Islet of Langerhans (tissue), 1 donor: ENCODE measurements at regions not wholly inside any gene's neighbourhood (a gene's known extent, or its start where the extent isn't known, plus 50 kb on each side); places are given as distances from the start of the nearest gene placed in this dataset.
A peak's percentile ranks its signal among the peaks of the same experiment; 100 is the strongest.
"Not testable (repeated sequence)": the region's sequence is repeated elsewhere in the genome, so short reads cannot be mapped to it uniquely, and the experiment has no call there.

Source experiments
- FAIRE-seq: peaks from one replicate; lab custom pipeline; 2011; peaks lifted over from hg19 to GRCh38; lab: Jason Lieb, UNC

DNA sequence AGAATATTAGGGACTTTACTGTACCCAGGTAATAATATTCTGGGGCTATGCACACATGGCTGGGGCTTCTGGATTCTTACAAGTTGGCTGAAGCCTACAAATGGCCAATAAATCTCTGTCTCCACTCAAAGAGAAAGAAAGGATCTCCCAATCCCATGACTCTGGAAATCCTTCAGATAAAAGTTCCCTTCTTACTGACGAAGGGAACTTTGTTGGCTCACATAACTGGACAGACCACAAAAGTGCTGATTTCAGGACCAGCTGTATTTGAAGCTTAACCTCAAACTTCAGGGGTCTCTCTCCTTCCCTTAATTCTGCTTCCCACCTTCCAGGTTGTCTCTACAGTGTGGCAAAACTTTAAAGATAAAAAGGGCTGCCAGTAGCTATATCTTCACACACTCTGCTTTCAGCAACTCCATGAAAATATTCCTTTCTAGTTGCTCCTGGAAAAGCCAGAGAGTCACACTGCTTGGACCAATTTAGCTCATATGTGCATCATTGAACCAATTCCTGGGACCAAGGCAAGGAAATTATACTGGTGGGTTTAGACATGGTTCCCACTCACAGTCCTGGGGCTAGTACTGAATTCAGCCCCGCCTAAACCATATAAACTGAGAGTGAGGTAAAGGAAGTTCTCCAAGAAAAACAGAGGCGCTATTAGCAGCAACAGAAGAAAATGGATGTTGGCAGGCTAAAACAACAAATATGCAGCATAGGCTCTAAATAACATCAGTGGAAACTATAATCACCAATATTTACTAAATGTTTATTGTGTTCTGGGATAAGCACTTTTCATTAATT, 290.0 kb upstream of the GADL1 start:
- FAIRE-seq: no peak

- no peak for FAIRE-seq
Observed at GRCh38 chr3:31185062-31185357, 290.5 kb upstream of the GADL1 start.

GRCh38 chr3:31186041-31186440, 291.6 kb upstream of the GADL1 start:
- no peak for FAIRE-seq

- no peak for FAIRE-seq
Observed at GRCh38 chr3:31187380-31187779, 292.9 kb upstream of the GADL1 start.

DNA sequence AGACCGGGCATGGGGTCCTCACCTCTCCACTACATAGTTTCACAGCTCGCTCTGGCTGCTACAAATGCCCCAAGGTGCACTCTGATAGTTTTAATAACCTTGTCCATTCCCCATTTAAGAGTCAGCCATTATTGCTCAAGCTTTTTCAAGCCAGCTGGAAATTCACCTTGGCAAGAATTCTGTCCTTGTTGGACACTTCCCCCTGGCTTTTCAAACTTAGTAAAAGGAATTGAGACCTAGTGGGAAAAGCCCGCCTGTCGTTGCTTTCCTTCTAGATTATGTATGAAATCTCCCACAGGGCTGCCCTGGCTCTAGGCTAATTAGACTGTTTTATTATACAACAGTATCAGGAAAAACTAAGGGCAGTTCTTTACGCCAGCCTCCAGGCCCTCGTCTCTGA, 293.7 kb upstream of the GADL1 start:
- no peak for FAIRE-seq

DNA sequence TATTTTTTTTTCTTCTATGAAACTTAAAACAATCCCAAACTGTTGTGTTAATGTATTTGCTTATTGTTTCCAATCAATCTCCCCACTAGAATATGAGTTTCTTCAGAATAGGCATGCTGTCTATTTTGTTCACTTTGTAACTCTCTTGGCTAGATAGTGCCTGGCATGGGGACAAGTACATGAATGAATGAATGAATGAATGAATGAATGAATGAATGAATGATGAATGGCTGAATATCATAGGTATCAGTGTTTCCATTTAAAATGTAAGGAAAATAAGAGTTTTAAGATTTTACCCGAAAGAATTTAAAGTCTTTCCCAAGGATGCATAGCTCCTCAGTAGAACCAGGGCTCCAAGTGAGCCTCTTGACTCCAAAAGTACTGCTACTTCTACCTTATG, 294.9 kb upstream of the GADL1 start:
- FAIRE-seq: no peak

GRCh38 chr3:31189971-31190370, 295.5 kb upstream of the GADL1 start:
- no peak for FAIRE-seq

- no peak for FAIRE-seq
Observed at GRCh38 chr3:31191354-31191753, 296.9 kb upstream of the GADL1 start.

GRCh38 chr3:31193429-31193828, 299.0 kb upstream of the GADL1 start:
- no peak for FAIRE-seq

- FAIRE-seq: no peak
Observed at GRCh38 chr3:31193871-31194270, 299.4 kb upstream of the GADL1 start.

DNA sequence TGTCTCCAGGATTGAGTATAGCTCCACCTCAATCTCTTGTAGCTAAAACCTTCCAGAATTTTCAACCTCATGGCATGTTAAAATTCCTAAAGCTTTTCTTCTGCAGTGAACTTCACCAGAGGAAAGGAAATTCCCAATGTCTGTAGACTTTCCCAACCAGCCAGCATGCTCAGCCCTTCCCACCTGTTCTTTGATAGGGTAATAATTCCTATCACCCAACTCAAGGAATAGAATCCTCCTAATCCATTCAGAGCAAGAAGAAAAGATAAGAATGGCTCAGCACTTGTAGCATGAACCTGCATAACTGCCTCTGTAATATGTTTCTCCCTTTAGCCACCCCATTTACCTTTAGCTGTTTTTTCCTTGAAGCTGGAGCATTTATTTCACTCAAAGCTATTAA, 301.8 kb upstream of the GADL1 start:
- FAIRE-seq: no peak

- no peak for FAIRE-seq
Observed at GRCh38 chr3:31196881-31197364, 302.5 kb upstream of the GADL1 start.

GRCh38 chr3:31197941-31198340, 303.5 kb upstream of the GADL1 start:
- no peak for FAIRE-seq

GRCh38 chr3:31198890-31199289, 304.4 kb upstream of the GADL1 start:
- FAIRE-seq: no peak

- FAIRE-seq: peak; percentile 66
Observed at GRCh38 chr3:31203960-31204795, 309.7 kb upstream of the GADL1 start.

DNA sequence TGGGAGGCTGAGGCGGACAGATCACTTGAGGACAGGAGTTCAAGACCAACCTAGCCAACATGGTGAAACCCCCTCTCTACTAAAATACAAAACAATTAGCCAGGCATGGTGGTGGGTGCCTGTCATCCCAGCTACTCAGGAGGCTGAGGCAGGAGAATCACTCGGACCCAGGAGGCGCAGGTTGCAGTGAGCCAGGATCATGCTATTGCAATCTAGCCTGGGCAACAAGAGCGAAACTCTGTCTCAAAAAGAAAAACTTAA, 310.3 kb upstream of the GADL1 start:
- FAIRE-seq: not testable (repeated sequence)

DNA sequence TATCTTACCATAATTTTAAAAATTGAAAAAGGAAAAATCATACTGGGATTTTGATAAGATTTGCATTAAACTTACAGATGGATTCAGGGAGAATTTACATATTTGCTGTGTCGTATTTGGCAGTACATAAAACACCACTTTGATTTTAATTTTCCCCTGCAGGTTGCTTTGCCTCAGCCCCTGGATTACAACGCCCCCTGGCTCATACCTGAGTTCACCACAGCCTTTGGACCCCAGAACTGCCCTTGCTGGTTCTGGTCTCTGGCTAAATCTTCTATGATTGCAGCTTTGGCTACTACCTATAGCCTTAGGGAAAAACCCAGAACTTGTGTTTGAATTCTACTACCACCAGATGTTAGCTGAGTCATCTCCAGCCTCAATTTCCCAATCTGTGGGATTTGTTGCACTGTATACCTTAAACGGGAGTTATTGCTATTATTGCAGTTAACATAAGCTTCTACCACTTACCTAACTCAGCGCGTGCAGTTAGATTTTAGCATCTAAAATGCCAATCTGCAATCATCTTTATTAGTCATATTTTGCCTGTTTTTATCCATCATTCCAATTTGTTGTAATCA, 315.7 kb upstream of the GADL1 start:
- FAIRE-seq: no peak

DNA sequence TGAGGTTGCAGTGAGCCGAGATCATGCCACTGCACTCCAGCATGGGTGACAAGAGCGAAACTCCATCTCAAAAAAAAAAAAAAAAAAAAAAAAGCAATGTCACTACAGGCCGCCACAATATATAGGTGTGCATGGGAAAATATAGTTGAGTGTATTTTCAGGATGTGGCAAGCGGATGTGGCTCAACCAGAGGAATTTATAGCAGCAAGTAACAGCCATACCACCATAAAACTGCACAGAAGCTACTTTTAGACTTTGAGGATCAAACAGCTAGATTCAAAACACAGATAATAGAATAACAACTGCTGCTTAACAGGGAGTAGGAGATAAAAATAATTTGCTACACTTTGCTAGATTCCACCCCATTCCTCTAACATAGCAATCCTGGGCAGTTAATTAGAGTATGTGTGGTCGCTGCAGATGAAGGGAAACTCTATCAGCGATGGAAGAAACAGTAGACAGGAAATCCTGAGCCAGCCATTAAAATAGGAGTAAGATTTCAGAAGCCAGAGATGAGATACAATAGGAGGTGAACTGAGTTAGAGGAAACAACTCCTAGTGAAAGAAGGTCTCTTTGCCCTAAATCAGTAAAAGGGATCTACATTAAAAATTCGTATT, 318.7 kb upstream of the STT3B start:
- FAIRE-seq: no peak

GRCh38 chr3:31218082-31218481, 314.6 kb upstream of the STT3B start:
- no peak for FAIRE-seq

- FAIRE-seq: no peak
Observed at GRCh38 chr3:31219131-31219843, 313.4 kb upstream of the STT3B start.

DNA sequence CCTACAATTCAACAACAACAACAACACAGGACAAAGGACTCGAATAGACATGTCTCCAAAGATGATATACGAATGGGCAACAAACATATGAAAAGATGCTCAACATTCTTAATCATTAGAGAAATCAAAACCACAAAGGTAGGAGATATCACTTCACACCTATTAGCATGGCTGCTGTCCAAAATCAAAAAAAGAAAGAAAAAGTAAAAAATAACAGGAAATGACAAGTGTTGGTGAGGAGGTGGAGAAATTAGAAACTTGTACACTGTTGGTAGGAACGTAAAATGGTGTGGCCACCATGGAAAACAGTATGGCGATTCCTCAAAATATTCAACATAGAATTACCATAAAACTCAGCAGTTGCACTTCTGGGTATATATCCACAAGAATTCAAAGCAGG, 312.3 kb upstream of the STT3B start:
- no peak for FAIRE-seq

DNA sequence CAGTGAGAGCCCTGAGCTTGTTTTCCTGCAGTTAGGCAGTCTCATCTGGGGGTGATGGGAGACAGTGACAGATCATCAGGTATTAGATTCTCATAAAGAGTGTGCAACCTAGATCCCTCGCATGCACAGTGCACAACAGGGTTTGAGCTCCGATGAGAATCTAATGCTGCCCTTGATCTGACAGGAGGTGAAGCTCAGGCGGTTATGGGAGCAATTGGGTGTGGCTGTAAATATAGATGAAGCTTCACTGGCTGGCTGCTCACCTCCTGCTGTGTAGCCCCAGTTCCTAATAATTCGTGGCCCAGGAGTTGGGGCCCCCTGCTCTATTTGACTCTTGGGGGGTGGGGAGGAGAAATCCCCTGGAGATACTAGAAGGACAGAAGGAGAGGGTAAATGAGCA, 309.4 kb upstream of the STT3B start:
- no peak for FAIRE-seq

GRCh38 chr3:31224936-31225335, 307.8 kb upstream of the STT3B start:
- FAIRE-seq: no peak
